ENCODE measurements at regions not wholly inside any gene's neighbourhood (a gene's known extent, or its start where the extent isn't known, plus 50 kb on each side); places are given as distances from the start of the nearest gene placed in this dataset.
"Not testable (repeated sequence)": the region's sequence is repeated elsewhere in the genome, so short reads cannot be mapped to it uniquely, and the experiment has no call there.

DNA sequence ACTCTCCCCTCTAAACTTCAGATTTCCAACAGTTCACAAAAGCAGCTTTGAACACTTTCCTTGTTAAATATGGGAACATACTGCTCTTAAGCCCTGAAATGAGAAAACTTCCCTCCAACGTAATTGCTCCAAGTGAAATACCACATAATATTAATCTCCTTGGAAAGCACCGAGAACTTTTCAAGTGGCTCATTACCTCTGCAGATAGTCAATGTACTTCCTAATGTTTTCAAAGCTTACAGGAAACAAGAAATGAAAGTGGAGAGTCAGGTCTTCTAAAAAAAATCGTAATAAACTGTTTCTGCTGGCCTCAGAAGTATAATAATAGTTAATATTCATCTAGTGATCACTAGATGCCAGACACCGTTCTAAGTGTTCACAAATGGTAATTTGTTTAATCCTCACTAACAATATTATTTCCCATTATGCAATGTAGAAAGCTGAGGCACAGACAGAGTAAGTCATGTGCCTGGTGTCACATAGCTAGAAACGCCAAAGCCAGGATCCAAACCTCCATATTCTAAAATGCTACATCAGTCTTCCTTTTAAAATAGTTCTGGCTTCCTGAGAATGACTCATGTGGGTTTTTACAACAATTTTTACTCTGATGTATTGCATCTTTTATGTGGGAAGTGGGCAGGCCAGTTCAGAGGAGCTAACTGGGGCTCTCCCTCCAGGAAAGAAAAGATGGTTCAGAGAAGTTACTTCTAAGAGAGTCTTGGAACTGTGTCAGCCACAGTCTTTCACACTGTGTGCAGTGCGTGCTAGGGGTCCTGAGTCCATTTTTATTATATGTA, 177.2 kb downstream of the PLPPR4 start (continued):
- TF ChIP-seq, protein P1, sequence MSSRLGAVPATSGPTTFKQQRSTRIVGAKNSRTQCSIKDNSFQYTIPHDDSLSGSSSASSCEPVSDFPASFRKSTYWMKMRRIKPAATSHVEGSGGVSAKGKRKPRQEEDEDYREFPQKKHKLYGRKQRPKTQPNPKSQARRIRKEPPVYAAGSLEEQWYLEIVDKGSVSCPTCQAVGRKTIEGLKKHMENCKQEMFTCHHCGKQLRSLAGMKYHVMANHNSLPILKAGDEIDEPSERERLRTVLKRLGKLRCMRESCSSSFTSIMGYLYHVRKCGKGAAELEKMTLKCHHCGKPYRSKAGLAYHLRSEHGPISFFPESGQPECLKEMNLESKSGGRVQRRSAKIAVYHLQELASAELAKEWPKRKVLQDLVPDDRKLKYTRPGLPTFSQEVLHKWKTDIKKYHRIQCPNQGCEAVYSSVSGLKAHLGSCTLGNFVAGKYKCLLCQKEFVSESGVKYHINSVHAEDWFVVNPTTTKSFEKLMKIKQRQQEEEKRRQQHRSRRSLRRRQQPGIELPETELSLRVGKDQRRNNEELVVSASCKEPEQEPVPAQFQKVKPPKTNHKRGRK (CRISPR knock-in tag; IDR thresholded peaks at IDR 0.05; ENCODE audit: borderline replicate concordance), result no peak
- TF ChIP-seq, protein P2, sequence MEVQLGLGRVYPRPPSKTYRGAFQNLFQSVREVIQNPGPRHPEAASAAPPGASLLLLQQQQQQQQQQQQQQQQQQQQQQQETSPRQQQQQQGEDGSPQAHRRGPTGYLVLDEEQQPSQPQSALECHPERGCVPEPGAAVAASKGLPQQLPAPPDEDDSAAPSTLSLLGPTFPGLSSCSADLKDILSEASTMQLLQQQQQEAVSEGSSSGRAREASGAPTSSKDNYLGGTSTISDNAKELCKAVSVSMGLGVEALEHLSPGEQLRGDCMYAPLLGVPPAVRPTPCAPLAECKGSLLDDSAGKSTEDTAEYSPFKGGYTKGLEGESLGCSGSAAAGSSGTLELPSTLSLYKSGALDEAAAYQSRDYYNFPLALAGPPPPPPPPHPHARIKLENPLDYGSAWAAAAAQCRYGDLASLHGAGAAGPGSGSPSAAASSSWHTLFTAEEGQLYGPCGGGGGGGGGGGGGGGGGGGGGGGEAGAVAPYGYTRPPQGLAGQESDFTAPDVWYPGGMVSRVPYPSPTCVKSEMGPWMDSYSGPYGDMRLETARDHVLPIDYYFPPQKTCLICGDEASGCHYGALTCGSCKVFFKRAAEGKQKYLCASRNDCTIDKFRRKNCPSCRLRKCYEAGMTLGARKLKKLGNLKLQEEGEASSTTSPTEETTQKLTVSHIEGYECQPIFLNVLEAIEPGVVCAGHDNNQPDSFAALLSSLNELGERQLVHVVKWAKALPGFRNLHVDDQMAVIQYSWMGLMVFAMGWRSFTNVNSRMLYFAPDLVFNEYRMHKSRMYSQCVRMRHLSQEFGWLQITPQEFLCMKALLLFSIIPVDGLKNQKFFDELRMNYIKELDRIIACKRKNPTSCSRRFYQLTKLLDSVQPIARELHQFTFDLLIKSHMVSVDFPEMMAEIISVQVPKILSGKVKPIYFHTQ (CRISPR knock-in tag; IDR thresholded peaks at IDR 0.05), result no peak
- no peak for TF ChIP-seq PRRX2 (CRISPR knock-in tag; IDR thresholded peaks at IDR 0.05)
- TF ChIP-seq, protein P3, sequence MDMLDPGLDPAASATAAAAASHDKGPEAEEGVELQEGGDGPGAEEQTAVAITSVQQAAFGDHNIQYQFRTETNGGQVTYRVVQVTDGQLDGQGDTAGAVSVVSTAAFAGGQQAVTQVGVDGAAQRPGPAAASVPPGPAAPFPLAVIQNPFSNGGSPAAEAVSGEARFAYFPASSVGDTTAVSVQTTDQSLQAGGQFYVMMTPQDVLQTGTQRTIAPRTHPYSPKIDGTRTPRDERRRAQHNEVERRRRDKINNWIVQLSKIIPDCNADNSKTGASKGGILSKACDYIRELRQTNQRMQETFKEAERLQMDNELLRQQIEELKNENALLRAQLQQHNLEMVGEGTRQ (CRISPR knock-in tag; IDR thresholded peaks at IDR 0.05), result no peak

DNA sequence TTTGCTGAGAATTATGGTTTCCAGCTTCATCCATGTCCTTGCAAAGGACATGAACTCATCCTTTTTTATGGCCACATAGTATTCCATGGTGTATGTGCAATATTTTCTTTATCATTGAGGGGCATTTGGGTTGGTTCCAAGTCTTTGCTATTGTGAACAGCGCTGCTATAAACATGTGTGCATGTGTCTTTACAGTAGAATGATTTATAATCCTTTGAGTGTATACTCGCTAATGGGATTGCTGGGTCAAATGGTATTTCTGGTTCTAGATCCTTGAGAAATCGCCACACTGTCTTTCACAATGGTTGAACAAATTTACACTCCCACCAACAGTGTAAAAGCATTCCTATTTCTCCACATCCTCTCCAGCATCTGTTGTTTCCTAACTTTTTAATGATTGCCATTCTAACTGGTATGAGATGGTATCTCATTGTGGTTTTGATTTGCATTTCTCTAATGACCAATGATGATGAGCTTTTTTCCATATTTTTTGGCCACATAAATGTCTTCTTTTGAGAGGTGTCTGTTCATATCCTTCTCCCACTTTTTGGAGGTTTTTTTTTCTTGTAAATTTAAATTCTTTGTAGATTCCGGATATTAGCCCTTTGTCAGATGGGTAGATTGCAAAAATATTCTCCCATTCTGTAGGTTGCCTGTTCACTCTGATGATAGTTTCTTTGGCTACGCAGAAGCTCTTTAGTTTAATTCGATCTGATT, 180.1 kb downstream of the PLPPR4 start:
- ATAC-seq; POLR2A ChIA-PET; H3K27me3 Mint-ChIP-seq (ENCODE audit: low read depth); DNase-seq (ENCODE audit: low spot score); H3K9me3 Mint-ChIP-seq; CTCF ChIA-PET; H3K27ac Mint-ChIP-seq; H3K4me1 Mint-ChIP-seq; H3K4me3 Mint-ChIP-seq; H3K36me3 Mint-ChIP-seq: not testable (repeated sequence)

DNA sequence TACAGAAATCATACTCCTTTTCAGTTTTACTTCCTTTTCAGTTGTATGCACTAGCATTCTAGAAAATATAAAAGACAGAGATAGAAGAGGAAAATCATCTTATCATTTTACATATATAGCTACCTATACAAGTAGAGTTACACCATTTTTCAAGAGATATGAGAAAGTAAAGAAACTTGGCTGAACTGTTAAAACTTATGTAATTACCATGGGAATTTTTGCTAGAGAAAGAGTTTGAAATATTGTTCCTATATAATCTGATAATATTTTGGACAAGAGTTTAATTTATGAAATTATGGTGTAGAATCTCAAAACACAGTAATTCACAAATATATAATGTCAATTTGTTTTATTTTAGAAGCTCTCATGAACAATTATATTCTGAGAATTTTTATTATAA, 180.8 kb downstream of the PLPPR4 start:
- DNase-seq (ENCODE audit: low spot score) (no peak), ATAC-seq (no peak)
- Mint-ChIP-seq H3K4me1 (no peaks in the 10 kb centered on the region), H3K4me3 (no peak overlapping the region), H3K36me3 (no peaks in the 10 kb centered on the region), H3K27me3 (ENCODE audit: low read depth) (no peaks in the 10 kb centered on the region), H3K27ac (no peak overlapping the region), H3K9me3 (peaks cover 6% of the 10 kb centered on the region; the same call in 1 of the 2 replicates)
- ChIA-PET CTCF (no interaction called here), POLR2A (no interaction called here)
- no peak for TF ChIP-seq NFE2L1 (CRISPR knock-in tag; IDR thresholded peaks at IDR 0.05)
- TF ChIP-seq, protein P4, sequence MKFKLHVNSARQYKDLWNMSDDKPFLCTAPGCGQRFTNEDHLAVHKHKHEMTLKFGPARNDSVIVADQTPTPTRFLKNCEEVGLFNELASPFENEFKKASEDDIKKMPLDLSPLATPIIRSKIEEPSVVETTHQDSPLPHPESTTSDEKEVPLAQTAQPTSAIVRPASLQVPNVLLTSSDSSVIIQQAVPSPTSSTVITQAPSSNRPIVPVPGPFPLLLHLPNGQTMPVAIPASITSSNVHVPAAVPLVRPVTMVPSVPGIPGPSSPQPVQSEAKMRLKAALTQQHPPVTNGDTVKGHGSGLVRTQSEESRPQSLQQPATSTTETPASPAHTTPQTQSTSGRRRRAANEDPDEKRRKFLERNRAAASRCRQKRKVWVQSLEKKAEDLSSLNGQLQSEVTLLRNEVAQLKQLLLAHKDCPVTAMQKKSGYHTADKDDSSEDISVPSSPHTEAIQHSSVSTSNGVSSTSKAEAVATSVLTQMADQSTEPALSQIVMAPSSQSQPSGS (CRISPR knock-in tag; IDR thresholded peaks at IDR 0.05; ENCODE audit: borderline replicate concordance, low read depth), result no peak
- TF ChIP-seq NR2C2 (CRISPR knock-in tag; IDR thresholded peaks at IDR 0.05), result no peak
- TF ChIP-seq, protein P5, sequence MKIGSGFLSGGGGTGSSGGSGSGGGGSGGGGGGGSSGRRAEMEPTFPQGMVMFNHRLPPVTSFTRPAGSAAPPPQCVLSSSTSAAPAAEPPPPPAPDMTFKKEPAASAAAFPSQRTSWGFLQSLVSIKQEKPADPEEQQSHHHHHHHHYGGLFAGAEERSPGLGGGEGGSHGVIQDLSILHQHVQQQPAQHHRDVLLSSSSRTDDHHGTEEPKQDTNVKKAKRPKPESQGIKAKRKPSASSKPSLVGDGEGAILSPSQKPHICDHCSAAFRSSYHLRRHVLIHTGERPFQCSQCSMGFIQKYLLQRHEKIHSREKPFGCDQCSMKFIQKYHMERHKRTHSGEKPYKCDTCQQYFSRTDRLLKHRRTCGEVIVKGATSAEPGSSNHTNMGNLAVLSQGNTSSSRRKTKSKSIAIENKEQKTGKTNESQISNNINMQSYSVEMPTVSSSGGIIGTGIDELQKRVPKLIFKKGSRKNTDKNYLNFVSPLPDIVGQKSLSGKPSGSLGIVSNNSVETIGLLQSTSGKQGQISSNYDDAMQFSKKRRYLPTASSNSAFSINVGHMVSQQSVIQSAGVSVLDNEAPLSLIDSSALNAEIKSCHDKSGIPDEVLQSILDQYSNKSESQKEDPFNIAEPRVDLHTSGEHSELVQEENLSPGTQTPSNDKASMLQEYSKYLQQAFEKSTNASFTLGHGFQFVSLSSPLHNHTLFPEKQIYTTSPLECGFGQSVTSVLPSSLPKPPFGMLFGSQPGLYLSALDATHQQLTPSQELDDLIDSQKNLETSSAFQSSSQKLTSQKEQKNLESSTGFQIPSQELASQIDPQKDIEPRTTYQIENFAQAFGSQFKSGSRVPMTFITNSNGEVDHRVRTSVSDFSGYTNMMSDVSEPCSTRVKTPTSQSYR (CRISPR knock-in tag; IDR thresholded peaks at IDR 0.05), result no peak
- TF ChIP-seq, protein P2 (CRISPR knock-in tag; IDR thresholded peaks at IDR 0.05), result no peak
- TF ChIP-seq ZNF317 (CRISPR knock-in tag; IDR thresholded peaks at IDR 0.05; ENCODE audit: borderline replicate concordance, low read depth), result no peak
- TF ChIP-seq, protein P6, sequence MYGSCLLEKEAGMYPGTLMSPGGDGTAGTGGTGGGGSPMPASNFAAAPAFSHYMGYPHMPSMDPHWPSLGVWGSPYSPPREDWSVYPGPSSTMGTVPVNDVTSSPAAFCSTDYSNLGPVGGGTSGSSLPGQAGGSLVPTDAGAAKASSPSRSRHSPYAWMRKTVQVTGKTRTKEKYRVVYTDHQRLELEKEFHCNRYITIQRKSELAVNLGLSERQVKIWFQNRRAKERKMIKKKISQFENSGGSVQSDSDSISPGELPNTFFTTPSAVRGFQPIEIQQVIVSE (CRISPR knock-in tag; IDR thresholded peaks at IDR 0.05; ENCODE audit: borderline replicate concordance), result no peak
- TF ChIP-seq, protein P7, sequence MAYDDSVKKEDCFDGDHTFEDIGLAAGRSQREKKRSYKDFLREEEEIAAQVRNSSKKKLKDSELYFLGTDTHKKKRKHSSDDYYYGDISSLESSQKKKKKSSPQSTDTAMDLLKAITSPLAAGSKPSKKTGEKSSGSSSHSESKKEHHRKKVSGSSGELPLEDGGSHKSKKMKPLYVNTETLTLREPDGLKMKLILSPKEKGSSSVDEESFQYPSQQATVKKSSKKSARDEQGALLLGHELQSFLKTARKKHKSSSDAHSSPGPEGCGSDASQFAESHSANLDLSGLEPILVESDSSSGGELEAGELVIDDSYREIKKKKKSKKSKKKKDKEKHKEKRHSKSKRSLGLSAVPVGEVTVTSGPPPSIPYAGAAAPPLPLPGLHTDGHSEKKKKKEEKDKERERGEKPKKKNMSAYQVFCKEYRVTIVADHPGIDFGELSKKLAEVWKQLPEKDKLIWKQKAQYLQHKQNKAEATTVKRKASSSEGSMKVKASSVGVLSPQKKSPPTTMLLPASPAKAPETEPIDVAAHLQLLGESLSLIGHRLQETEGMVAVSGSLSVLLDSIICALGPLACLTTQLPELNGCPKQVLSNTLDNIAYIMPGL (CRISPR knock-in tag; IDR thresholded peaks at IDR 0.05), result no peak
- no peak for TF ChIP-seq ATF1 (CRISPR knock-in tag; IDR thresholded peaks at IDR 0.05)
- no peak for TF ChIP-seq HMGA2 (CRISPR knock-in tag; IDR thresholded peaks at IDR 0.05)

All from WTC11 (cell line).